ENCODE measurements at regions not wholly inside any gene's neighbourhood (a gene's known extent, or its start where the extent isn't known, plus 50 kb on each side); places are given as distances from the start of the nearest gene placed in this dataset.
A peak's percentile ranks its signal among the peaks of the same experiment; 100 is the strongest.
"Not testable (repeated sequence)": the region's sequence is repeated elsewhere in the genome, so short reads cannot be mapped to it uniquely, and the experiment has no call there.

- FAIRE-seq, result no peak
Measured at GRCh38 chr3:87568331-87568730, 291.9 kb upstream of the POU1F1 start.

DNA sequence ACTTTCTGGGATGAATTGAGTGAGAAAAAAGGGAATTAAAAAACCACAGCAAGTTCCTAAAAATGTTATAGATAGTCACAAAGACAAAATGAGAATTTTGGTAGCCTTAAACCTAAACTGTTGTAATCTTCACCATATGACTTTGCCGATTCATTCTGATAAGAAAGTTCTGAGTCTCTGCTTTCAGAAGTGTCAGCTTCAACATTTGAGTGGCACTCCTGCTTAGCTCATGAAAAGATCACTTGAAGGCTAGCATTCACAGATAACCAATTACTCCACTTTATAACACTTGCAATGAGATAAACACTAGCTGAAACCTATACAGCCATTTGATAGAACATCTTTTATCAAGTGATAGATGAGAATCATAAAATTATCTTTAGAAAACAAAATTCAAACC is 288.1 kb upstream of the POU1F1 start:
- no peak for FAIRE-seq

- FAIRE-seq, result no peak
Measured at GRCh38 chr3:87563712-87564111, 287.3 kb upstream of the POU1F1 start.

GRCh38 chr3:87558492-87558891 is 282.1 kb upstream of the POU1F1 start:
- no peak for FAIRE-seq

DNA sequence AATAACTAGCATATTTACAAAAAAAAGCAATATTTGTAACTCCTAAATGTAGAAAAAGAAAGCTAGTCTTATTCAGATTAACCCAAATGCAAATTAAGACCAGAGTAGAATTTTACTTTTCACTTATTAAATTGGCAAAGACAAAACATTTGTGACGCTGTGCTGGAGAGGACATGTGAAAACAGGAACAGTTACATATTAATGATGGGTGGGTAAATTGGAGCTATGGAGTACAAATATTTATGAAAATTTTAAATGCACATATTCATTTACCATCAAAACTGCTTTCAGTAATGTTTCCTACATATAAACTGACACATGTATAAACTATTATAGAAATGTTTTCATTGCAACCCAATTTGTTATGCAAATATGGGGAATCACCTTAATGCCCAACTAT is 278.9 kb upstream of the POU1F1 start:
- FAIRE-seq, result no peak

DNA sequence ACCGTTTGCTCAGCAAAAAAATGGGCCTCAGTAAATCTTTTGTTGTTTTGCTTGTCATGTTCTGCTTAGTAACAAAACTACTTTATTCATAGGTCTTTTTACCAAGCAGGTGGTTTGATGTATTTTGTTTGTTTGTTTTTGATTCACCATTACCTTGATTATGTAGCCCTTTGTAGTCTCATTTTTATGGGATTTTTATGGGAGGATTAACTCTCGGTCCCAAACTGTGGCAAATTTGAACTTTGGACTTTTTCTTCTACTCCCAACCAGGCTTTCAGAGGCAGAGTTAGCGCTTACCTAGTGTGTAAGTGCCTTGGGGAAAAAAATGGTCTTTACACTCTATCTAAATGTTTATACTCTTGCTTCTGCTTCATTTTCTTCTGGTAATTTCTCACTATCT is 276.7 kb upstream of the POU1F1 start:
- no peak for FAIRE-seq

DNA sequence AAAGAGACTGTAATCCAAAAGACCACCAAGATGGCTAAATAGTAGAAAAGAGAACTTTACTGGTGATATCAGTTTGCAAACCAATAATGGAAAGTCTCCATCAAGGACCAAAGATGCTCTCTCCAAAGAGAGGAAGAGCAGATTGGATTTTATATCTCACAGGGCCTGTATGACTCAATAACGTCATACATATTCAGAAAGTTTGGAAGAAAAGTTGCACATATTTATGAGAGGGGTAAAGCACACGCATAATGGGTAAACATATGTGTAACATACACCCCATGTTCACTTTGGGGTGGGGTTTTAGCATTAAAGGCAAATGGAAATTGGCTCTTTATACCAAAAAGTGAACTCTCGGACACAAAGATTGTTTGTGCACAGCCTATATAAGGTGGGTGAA is 274.5 kb upstream of the POU1F1 start:
- no peak for FAIRE-seq

DNA sequence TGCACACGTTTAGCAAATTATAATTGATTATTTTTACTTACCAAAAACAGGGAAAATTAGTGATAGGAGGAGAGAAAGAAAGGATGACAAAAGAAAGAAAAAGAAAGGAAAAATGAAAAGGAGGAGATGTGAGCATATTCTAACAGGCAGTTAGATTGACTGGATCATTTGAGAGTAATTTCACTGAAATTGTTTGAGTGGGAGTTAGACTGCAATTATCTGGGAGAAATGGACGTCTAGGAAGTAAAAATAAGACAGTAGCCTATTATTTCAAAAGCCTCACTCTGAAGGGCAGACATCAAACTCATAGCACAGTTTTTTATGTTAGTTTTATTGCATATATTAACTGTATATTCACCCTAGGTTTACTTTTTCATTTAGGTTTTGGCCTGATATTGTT is 272.8 kb upstream of the POU1F1 start:
- no peak for FAIRE-seq

DNA sequence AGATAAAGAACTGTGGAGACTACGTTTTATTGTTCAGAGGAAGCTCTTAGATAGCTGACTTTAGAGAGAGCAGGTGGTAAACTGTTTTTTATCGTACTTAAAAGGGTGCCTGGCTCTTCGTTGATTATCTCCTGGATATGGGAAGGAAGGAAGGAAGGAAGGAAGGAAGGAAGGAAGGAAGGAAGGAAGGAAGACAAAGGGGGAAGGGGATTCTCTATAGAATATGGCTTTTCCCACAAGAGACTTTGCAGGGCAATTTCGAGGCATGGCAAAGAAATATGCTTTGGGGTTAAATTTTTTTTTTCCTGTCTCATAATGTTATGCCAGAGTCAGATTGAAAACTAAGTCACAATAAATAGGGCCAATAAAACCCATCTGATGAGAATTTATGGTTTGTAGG is 271.9 kb upstream of the POU1F1 start:
- no peak for FAIRE-seq

DNA sequence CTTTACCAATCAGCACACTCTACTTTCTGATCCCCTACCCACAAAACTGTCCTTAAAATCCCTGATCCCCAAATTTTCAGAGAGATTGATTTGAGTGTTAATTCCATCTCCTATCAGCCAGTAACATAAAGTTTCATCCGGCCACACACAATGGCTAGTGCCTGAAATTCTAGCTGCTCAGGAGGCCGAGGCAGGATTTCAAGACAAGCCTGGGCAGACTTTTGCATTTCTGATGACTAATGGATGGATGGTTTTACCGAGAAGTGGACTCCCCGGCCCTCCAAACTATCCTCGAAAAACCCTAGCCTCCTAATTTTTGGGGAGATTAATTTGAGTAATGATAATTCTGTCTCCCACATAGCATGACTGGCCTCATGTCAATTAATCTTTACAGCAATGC is 269.8 kb upstream of the POU1F1 start:
- no peak for FAIRE-seq

GRCh38 chr3:87543408-87543807 is 267.0 kb upstream of the POU1F1 start:
- not testable (repeated sequence) for FAIRE-seq

GRCh38 chr3:87541723-87542122 is 265.3 kb upstream of the POU1F1 start:
- FAIRE-seq, result no peak

DNA sequence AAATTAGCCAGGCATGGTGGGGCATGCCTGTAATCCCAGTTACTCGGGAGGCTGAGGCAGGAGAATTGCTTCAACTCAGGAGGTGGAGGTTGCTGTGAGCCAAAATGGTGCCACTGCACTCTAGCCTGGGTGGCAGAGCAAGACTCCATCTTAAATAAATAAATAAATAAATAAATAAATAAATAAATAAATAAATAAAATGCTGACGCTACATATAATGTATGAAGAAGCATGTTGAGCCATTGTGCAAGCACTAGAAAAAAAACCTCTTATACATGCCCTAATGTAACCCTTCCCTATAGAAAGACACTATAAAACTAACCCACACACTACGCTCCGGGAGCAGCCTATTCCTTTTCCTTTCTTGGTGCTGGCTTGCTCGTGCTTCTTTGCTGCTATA is 262.3 kb upstream of the POU1F1 start:
- FAIRE-seq, result not testable (repeated sequence)

GRCh38 chr3:87509401-87509800 is 233.0 kb upstream of the POU1F1 start:
- no peak for FAIRE-seq

DNA sequence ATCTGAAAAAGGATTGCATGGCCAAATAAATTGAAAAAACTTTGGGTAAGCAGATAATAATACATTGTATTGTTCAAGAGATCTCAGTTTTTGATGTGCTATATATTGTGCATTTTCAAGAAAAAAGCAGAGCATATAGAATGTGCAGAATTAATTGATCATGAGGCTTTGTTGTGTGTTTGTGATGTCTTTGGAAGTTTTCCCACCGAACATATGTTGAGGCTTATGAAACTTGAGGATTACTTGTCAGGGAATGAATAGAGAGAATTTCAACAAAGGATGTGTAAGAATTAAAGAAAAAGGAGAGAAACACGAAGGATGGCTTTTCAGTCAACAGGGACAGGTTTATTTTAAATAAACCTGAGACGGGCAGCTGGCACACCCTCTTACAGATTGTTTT is 232.5 kb upstream of the POU1F1 start:
- no peak for FAIRE-seq

DNA sequence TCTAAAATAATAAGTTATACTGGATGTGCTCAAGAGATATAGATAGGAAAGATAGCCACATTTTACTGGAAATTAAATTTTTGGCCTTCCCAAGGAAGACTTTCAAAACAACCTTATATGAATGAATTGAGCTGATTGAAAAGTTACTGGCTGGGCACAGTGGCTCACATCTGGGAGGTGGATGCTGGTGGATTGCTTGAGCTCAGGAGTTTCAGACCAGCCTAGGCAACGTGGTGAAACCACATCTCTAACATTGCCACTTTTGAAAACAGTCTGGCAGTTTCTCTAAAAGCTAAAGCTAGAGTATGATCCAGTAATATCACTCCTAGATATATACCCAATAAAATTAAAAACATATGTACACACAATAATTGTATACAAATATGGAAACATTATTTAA is 231.4 kb upstream of the POU1F1 start:
- no peak for FAIRE-seq

- FAIRE-seq, result no peak
Measured at GRCh38 chr3:87503900-87504498, 227.6 kb upstream of the POU1F1 start.

DNA sequence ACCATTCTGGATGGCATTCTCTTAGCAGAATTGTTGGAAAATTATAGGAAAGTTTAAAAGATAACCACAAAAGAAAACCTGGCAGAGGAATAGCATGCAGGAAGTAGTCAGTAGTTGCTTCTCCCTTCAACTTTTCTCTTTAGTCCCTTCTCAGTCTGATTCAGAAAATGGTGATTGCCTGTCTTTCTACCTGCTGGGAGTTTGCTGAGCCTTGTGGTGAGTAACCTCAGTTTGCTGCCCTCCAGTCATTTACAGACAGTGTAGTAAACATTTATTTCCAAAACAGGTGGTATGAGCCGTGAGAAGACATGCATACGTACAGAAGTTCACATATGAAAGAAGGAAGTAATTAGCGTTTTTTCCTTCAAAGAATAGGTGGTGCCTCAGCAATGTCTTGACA is 224.7 kb upstream of the POU1F1 start:
- no peak for FAIRE-seq

DNA sequence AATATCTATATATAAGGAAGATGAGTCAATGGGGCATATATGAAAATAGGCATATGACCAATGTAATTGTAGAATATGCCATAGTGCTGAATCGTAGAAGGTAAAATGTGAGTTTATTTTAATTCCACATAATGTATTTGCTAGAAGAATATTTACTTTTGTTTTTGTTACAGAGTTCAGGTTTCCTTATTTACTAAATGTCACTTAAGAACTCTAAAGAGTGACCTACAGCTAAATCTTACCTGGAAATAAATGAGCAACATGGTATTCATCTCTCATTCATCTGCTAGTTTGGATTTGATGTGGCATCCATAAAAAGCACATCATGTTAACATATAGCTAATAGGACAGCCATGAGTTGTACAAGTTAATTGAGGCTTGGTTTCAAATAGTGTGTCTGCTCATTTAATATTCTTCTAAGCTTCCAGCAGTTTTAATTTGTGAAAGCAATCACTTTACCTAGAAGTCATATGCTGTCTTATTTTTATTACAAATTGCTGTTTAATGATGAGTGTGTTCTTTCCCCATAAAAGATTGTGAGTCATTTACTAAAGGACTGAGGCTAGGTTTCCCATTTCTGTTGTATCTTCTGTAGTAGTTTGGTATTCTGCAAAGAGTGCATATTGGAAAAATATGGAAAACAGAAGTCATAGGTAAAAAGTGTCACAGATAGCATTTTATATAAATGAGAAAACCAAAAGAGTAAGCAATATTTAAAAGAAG is 222.1 kb upstream of the POU1F1 start:
- no peak for FAIRE-seq

DNA sequence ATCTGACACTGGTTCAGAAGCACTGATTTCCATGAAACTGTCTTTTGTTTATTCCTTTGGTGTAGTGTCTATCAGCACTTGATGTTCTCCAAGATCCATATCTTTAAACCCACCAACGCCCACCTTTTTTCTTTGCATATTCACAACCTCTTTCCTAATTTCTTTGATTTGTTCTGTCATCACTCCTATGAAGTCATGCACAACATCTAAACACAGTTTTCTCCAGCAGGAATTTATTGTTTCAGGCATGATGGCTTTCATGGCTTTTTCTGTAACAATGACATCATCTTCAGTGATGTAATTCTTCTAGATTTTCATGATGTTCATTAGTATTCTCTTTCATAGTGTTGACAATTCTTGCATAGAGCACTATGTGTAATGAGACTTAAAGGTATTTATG is 219.6 kb upstream of the POU1F1 start:
- FAIRE-seq, result no peak

- FAIRE-seq, result no peak
Measured at GRCh38 chr3:87494264-87494663, 217.9 kb upstream of the POU1F1 start.

DNA sequence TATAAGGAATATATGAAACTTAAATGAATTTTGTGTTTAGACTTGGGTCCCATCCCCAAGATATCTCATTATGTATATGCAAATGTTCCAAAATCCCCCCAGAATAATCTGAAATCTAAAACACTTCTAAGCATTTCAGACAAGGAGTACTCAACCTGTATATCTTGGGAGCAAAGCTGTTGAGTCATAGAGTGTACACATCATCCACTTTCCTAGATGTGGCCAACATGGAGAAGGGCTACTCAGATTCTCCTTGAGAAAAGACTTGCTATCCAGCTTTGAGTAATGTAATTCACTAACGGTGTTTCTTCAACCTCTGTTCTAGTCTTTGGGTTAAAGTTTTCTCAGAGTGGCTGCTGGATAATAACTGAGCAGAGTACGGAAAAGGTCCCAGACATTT is 215.5 kb upstream of the POU1F1 start:
- no peak for FAIRE-seq

- no peak for FAIRE-seq
Measured at GRCh38 chr3:87489892-87490291, 213.5 kb upstream of the POU1F1 start.

DNA sequence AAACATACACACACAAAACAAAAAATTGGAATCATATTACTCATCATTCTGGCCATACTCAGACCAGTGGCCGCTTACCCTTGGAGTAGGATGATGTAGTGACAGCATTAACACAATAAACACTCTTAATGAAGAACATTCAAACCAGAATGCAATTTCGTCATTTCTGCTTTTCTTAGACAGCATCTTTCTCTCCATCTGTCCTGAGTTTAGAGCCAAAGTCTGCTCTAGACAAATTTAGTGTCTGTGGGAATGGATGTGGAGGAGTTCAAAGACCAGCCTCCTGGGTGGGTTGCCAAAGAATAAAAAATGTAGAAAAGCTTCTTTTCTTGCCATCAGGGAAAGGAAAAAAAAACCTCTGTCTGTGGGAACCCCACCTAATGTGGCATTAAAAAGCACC is 212.4 kb upstream of the POU1F1 start:
- peak; percentile 76 for FAIRE-seq

DNA sequence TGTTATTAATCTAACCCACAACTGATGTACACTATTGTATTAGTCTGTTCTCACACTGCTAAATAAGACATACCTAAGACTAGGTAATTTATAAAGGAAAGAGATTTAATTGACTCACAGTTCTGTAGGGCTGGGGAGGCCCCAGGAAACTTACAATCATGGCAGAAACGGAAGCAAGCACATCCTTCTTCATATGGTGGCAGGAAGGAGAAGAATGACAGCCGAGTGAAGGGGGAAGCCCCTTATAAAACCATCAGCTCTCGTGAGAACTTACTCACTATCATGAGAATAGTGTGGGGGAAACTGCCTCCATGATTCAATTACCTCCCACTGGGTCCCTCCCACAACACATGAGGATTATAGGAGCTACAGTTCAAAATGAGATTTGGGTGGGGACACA is 210.3 kb upstream of the POU1F1 start:
- FAIRE-seq, result not testable (repeated sequence)

Data from endometrium (tissue), 2 donors.